Smooth muscle cell (in vitro differentiated cells): ENCODE measurements at regions not wholly inside any gene's neighbourhood (a gene's known extent, or its start where the extent isn't known, plus 50 kb on each side); places are given as distances from the start of the nearest gene placed in this dataset. TPM values are rescaled to one million over a fixed set of nuclear protein-coding genes. Genes with fewer than 3 reads are reported as not detected.

ENCODE experiments used
- DNase-seq: peaks from one replicate; lab custom pipeline; 2025; ENCODE audit not compliant: unreplicated experiment; lab: John Stamatoyannopoulos, UW
- H2AFZ ChIP-seq: fragments of 200-600 bp; sonication (generic); 2 replicates; pipeline ENCODE4 v1.6.0; 2016; ENCODE audit warnings: antibody characterized with exemption, low read depth, mild to moderate bottlenecking
- H3F3A ChIP-seq: fragments of 200-600 bp; sonication (generic); 2 replicates; pipeline ENCODE4 v1.6.0; 2017; ENCODE audit warnings: antibody characterized with exemption, low read depth
- H3K27ac ChIP-seq: fragments of 200-600 bp; sonication (generic); 2 replicates; pipeline ENCODE4 v1.5.1; 2016; ENCODE audit warnings: low read depth, mild to moderate bottlenecking
- H3K27me3 ChIP-seq: fragments of 200-600 bp; sonication (generic); 2 replicates; pipeline ENCODE4 v1.6.1; 2016; ENCODE audit warnings: low read depth, mild to moderate bottlenecking
- H3K36me3 ChIP-seq: fragments of 200-600 bp; sonication (generic); 2 replicates; pipeline ENCODE4 v1.5.1; 2016; ENCODE audit warnings: low read depth
- H3K4me1 ChIP-seq: fragments of 200-600 bp; sonication (generic); 2 replicates; pipeline ENCODE4 v1.5.1; 2016; ENCODE audit warnings: low read depth
- H3K4me2 ChIP-seq: fragments of 200-600 bp; sonication (generic); 2 replicates; pipeline ENCODE4 v1.6.0; 2016; ENCODE audit warnings: mild to moderate bottlenecking
- H3K4me3 ChIP-seq: fragments of 200-600 bp; sonication (generic); 2 replicates; pipeline ENCODE4 v1.5.1; 2016; ENCODE audit warnings: mild to moderate bottlenecking
- H3K79me2 ChIP-seq: fragments of 200-600 bp; sonication (generic); 2 replicates; pipeline ENCODE4 v1.6.0; 2016; ENCODE audit warnings: low read depth, mild to moderate bottlenecking
- H3K9ac ChIP-seq: fragments of 200-600 bp; sonication (generic); 2 replicates; pipeline ENCODE4 v1.6.0; 2016; ENCODE audit warnings: low read depth
- H3K9me3 ChIP-seq: fragments of 200-600 bp; sonication (generic); replicated peaks from 2 replicates; pipeline ENCODE4 v1.5.1; 2016; ENCODE audit warnings: low read depth
- H4K20me1 ChIP-seq: fragments of 200-600 bp; sonication (generic); 2 replicates; pipeline ENCODE4 v1.6.0; 2016; ENCODE audit warnings: low read depth
- WGBS: methylation state at CpG from one replicate; pipeline ENCODE4 v1.1.7; 2016; ENCODE audit warnings: low lambda C conversion rate; 5-methylcytosine and 5-hydroxymethylcytosine counted together
- small RNA-seq: library from RNA; depleted of rRNA; stranded (forward); fragments of <200 nt; gene quantifications from one replicate; pipeline ENCODE3, GENCODE V24; 2014
- TF ChIP-seq, protein P1 (sequence below): fragments of 200-600 bp; sonication (generic); IDR thresholded peaks from 2 replicates; pipeline ENCODE4 v1.5.1; 2017; ENCODE audit warnings: borderline replicate concordance, mild to moderate bottlenecking, antibody characterized with exemption; ENCODE audit not compliant: insufficient read depth, poor library complexity, severe bottlenecking

DNA sequence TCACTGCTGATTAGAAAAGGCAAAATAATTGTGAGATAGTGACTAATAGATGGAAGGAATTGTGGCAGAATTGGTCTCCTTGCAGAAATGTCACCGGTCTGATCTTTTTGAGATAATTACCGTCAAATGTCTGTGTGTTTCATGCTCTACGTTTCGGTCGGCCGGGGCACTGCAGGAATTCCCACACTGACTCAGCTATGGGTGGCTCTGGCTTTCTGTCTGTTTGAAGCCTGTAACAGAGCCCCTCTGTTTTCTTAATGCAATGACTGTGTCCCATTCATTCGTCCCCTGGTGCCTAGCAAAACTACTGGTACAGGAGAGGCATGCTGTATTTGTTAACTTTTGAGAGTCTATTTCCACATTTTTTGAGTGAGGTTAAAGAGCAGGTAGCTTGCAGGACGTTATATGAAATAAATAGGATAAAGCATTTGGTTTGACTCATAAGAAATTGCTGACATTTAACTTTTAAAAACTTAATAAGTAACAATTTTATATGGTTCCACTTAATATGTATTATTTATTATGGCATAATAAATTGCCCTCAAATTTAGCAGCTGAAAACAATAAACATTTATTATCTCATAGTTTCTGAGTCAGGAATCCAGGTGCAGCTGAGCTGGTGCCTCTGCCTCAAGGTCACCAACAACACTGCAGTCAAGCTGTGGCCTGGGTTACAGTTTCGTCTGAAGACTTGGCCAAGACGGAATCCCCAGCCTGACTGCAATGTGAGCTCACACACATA lies 53.3 kb upstream of the CTBP2 start:
- H3F3A ChIP-seq = no peaks in the 10 kb centered on the region
- no peaks in the 10 kb centered on the region for H4K20me1 ChIP-seq
- TF ChIP-seq, protein P1, sequence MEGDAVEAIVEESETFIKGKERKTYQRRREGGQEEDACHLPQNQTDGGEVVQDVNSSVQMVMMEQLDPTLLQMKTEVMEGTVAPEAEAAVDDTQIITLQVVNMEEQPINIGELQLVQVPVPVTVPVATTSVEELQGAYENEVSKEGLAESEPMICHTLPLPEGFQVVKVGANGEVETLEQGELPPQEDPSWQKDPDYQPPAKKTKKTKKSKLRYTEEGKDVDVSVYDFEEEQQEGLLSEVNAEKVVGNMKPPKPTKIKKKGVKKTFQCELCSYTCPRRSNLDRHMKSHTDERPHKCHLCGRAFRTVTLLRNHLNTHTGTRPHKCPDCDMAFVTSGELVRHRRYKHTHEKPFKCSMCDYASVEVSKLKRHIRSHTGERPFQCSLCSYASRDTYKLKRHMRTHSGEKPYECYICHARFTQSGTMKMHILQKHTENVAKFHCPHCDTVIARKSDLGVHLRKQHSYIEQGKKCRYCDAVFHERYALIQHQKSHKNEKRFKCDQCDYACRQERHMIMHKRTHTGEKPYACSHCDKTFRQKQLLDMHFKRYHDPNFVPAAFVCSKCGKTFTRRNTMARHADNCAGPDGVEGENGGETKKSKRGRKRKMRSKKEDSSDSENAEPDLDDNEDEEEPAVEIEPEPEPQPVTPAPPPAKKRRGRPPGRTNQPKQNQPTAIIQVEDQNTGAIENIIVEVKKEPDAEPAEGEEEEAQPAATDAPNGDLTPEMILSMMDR = no peak
- peak overlapping the region; percentile 71 for H3K27ac ChIP-seq
- H3K9ac ChIP-seq = peak overlapping the region; percentile 16
- H3K27me3 ChIP-seq = no peaks in the 10 kb centered on the region
- H3K4me3 ChIP-seq = no peak overlapping the region
- no peak for DNase-seq
- WGBS = 24% methylated on average over 10 of the region's 10 CpGs
- H3K36me3 ChIP-seq = no peaks in the 10 kb centered on the region
- H3K4me2 ChIP-seq = peak overlapping the region; percentile 20
- no peak overlapping the region for H2AFZ ChIP-seq
- H3K79me2 ChIP-seq = no peaks in the 10 kb centered on the region
- H3K9me3 ChIP-seq = no peaks in the 10 kb centered on the region
- no peaks in the 10 kb centered on the region for H3K4me1 ChIP-seq

GRCh38 chr10:125212150-125212809 lies 51.9 kb upstream of the CTBP2 start:
- H2AFZ ChIP-seq = no peak overlapping the region
- H3K4me2 ChIP-seq = no peak overlapping the region
- DNase-seq = no peak
- no peak overlapping the region for H3K4me3 ChIP-seq
- TF ChIP-seq, protein P1 = no peak
- H3K4me1 ChIP-seq = no peaks in the 10 kb centered on the region
- no peak overlapping the region for H3K27ac ChIP-seq
- no peaks in the 10 kb centered on the region for H3F3A ChIP-seq
- H3K79me2 ChIP-seq = no peaks in the 10 kb centered on the region
- no peaks in the 10 kb centered on the region for H4K20me1 ChIP-seq
- no peaks in the 10 kb centered on the region for H3K36me3 ChIP-seq
- 88% methylated on average over 6 of the region's 6 CpGs for WGBS
- no peak overlapping the region for H3K9ac ChIP-seq
- no peaks in the 10 kb centered on the region for H3K9me3 ChIP-seq
- no peaks in the 10 kb centered on the region for H3K27me3 ChIP-seq

Small RNA genes in the stretch of these regions (small RNA-seq; reads per million reads assigned to genes)
- not detected for gene RPS27P18
